ENCODE measurements at regions not wholly inside any gene's neighbourhood (a gene's known extent, or its start where the extent isn't known, plus 50 kb on each side); places are given as distances from the start of the nearest gene placed in this dataset.
"Not testable (repeated sequence)": the region's sequence is repeated elsewhere in the genome, so short reads cannot be mapped to it uniquely, and the experiment has no call there.

GRCh38 chr11:13782390-13783075, 114.1 kb downstream of the FAR1 start:
- no peak for DNase-seq (ENCODE audit: low spot score)

GRCh38 chr11:13784441-13784840, 116.0 kb downstream of the FAR1 start:
- DNase-seq (ENCODE audit: low spot score), result no peak

GRCh38 chr11:13784855-13785254, 116.4 kb downstream of the FAR1 start:
- no peak for DNase-seq (ENCODE audit: low spot score)

- DNase-seq (ENCODE audit: low spot score), result no peak
Observed at GRCh38 chr11:13786688-13787087, 118.2 kb downstream of the FAR1 start.

- DNase-seq (ENCODE audit: low spot score), result not testable (repeated sequence)
Observed at GRCh38 chr11:13797616-13798015, 129.1 kb downstream of the FAR1 start.

GRCh38 chr11:13800901-13801300, 132.4 kb downstream of the FAR1 start:
- no peak for DNase-seq (ENCODE audit: low spot score)

- no peak for DNase-seq (ENCODE audit: low spot score)
Observed at GRCh38 chr11:13818325-13818724, 144.2 kb upstream of the SPON1 start.

GRCh38 chr11:13826505-13827278, 135.8 kb upstream of the SPON1 start:
- DNase-seq (ENCODE audit: low spot score), result no peak

GRCh38 chr11:13831696-13832095, 130.8 kb upstream of the SPON1 start:
- no peak for DNase-seq (ENCODE audit: low spot score)

GRCh38 chr11:13834463-13834862, 128.1 kb upstream of the SPON1 start:
- DNase-seq (ENCODE audit: low spot score), result peak; percentile 59

GRCh38 chr11:13836666-13837065, 125.9 kb upstream of the SPON1 start:
- no peak for DNase-seq (ENCODE audit: low spot score)

- DNase-seq (ENCODE audit: low spot score), result no peak
Observed at GRCh38 chr11:13837286-13837685, 125.2 kb upstream of the SPON1 start.

- no peak for DNase-seq (ENCODE audit: low spot score)
Observed at GRCh38 chr11:13841393-13841792, 121.1 kb upstream of the SPON1 start.

- DNase-seq (ENCODE audit: low spot score), result no peak
Observed at GRCh38 chr11:13848031-13848430, 114.5 kb upstream of the SPON1 start.

- no peak for DNase-seq (ENCODE audit: low spot score)
Observed at GRCh38 chr11:13850231-13851005, 112.1 kb upstream of the SPON1 start.

- no peak for DNase-seq (ENCODE audit: low spot score)
Observed at GRCh38 chr11:13851691-13852090, 110.8 kb upstream of the SPON1 start.

GRCh38 chr11:13852481-13852880, 110.0 kb upstream of the SPON1 start:
- no peak for DNase-seq (ENCODE audit: low spot score)

- no peak for DNase-seq (ENCODE audit: low spot score)
Observed at GRCh38 chr11:13857828-13858227, 104.7 kb upstream of the SPON1 start.

- no peak for DNase-seq (ENCODE audit: low spot score)
Observed at GRCh38 chr11:13859892-13860291, 102.6 kb upstream of the SPON1 start.

- no peak for DNase-seq (ENCODE audit: low spot score)
Observed at GRCh38 chr11:13861411-13861810, 101.1 kb upstream of the SPON1 start.

- DNase-seq (ENCODE audit: low spot score), result no peak
Observed at GRCh38 chr11:13862845-13863392, 99.6 kb upstream of the SPON1 start.

GRCh38 chr11:13868710-13869397, 93.7 kb upstream of the SPON1 start:
- DNase-seq (ENCODE audit: low spot score), result no peak
